H1 (cell line): ENCODE measurements at regions not wholly inside any gene's neighbourhood (a gene's known extent, or its start where the extent isn't known, plus 50 kb on each side); places are given as distances from the start of the nearest gene placed in this dataset.

Experiments used
- CTCF ChIA-PET: fragments of 300-600 bp; sonication (Branson Sonifier 250); formaldehyde crosslinking; loops from one replicate; lab custom pipeline; 2021; ENCODE audit not compliant: partially characterized antibody; lab: Charles Lee
- POLR2A ChIA-PET: fragments of 300-600 bp; sonication (Branson Sonifier 250); formaldehyde crosslinking; loops from one replicate; lab custom pipeline; 2021; ENCODE audit warnings: inconsistent platforms; ENCODE audit not compliant: partially characterized antibody; lab: Charles Lee
- DNase-seq, 2 experiments: peaks; one replicate each; pipeline versions ENCODE4 v3.0.0 to v3.0.0-alpha.2; 2010 to 2022; ENCODE audit warnings: low spot score in 2 of 2, low read depth in 1 of 2, mixed read lengths in 1 of 2
- FAIRE-seq: peaks from 2 replicates; lab custom pipeline; 2011; peaks lifted over from hg19 to GRCh38; lab: Jason Lieb, UNC
- H2AFZ ChIP-seq: 2 replicates; pipeline ENCODE4 v1.8.1; 2012; ENCODE audit warnings: low read length, inconsistent platforms
- H2AK5ac ChIP-seq: 2 replicates; pipeline ENCODE4 v1.6.1; 2013; ENCODE audit warnings: low read depth, low read length
- H2BK120ac ChIP-seq: replicated peaks from 2 replicates; pipeline ENCODE3; 2013; ENCODE audit warnings: low read depth, low read length, inconsistent platforms
- H2BK12ac ChIP-seq: 2 replicates; pipeline ENCODE4 v1.6.1; 2013; ENCODE audit warnings: low read depth, low read length
- H2BK15ac ChIP-seq: 2 replicates; pipeline ENCODE4 v1.6.1; 2013; ENCODE audit warnings: low read length
- H2BK20ac ChIP-seq: 2 replicates; pipeline ENCODE4 v1.6.1; 2013; ENCODE audit warnings: low read length
- H2BK5ac ChIP-seq: 2 replicates; pipeline ENCODE4 v1.6.1; 2013; ENCODE audit warnings: low read depth, low read length
- H3K14ac ChIP-seq: 2 replicates; pipeline ENCODE4 v1.6.1; 2013; ENCODE audit warnings: inconsistent platforms; ENCODE audit not compliant: insufficient read length
- H3K18ac ChIP-seq: 2 replicates; pipeline ENCODE4 v1.6.1; 2013; ENCODE audit warnings: low read length; ENCODE audit errors: extremely low read depth
- H3K23ac ChIP-seq: 2 replicates; pipeline ENCODE4 v1.6.1; 2013; ENCODE audit warnings: inconsistent platforms; ENCODE audit not compliant: insufficient read length
- H3K23me2 ChIP-seq: 2 replicates; pipeline ENCODE4 v1.6.1; 2013; ENCODE audit warnings: low read depth, low read length
- H3K27ac ChIP-seq: 2 replicates; pipeline ENCODE4 v1.6.1; 2011; ENCODE audit warnings: low read depth, low read length, inconsistent platforms
- H3K27me3 ChIP-seq, 4 experiments: replicated peaks in 1 of 4; 1 replicate in 1 of 4; 2 replicates in 3 of 4; pipeline versions ENCODE4 v1.6.1 to v1.8.1; 2011 to 2013; ENCODE audit warnings: low read length in 3 of 4, mild to moderate bottlenecking in 3 of 4, inconsistent platforms in 2 of 4, mixed read lengths in 2 of 4, moderate library complexity in 1 of 4; ENCODE audit not compliant: control insufficient read depth in 3 of 4, insufficient read depth in 3 of 4; ENCODE audit errors: extremely low read depth in 1 of 4
- H3K36me3 ChIP-seq, 4 experiments: 2 replicates each; pipeline versions ENCODE4 v1.6.1 to v1.8.1; 2011 to 2013; ENCODE audit warnings: mild to moderate bottlenecking in 4 of 4, low read length in 3 of 4, moderate library complexity in 2 of 4, control low read depth in 1 of 4, inconsistent platforms in 1 of 4; ENCODE audit not compliant: insufficient read depth in 4 of 4, control insufficient read depth in 2 of 4
- H3K4ac ChIP-seq: replicated peaks from 2 replicates; pipeline ENCODE3; 2013; ENCODE audit warnings: low read length, low read depth, mixed read lengths, inconsistent platforms; ENCODE audit not compliant: insufficient read length
- H3K4me1 ChIP-seq, 4 experiments: replicated peaks in 1 of 4; 1 replicate in 1 of 4; 2 replicates in 3 of 4; pipeline versions ENCODE4 v1.6.1 to v1.8.1; 2011 to 2013; ENCODE audit warnings: low read length in 3 of 4, inconsistent platforms in 2 of 4, mixed read lengths in 1 of 4; ENCODE audit not compliant: insufficient read depth in 4 of 4, control insufficient read depth in 3 of 4
- H3K4me2 ChIP-seq, 2 experiments: 2 replicates each; pipeline versions ENCODE4 v1.6.1 to v1.8.1; 2011 to 2013; ENCODE audit warnings: low read depth in 2 of 2, low read length in 2 of 2, control low read depth in 1 of 2, inconsistent platforms in 1 of 2, mild to moderate bottlenecking in 1 of 2; ENCODE audit not compliant: insufficient read depth in 1 of 2
- H3K4me3 ChIP-seq, 4 experiments: fragments of 200-600, 300-600 bp in 1 of 4; sonication (generic), shearing (Covaris generic), sonication (Bioruptor Twin) in 1 of 4; 2 replicates each; pipeline versions ENCODE4 v1.5.1 to v1.8.1; 2011 to 2016; ENCODE audit warnings: low read length in 4 of 4, low read depth in 3 of 4, control low read depth in 2 of 4, inconsistent platforms in 2 of 4, mild to moderate bottlenecking in 2 of 4, mixed read lengths in 1 of 4, moderate library complexity in 1 of 4; ENCODE audit not compliant: insufficient read depth in 2 of 4; ENCODE audit errors: extremely low read depth in 1 of 4
- H3K56ac ChIP-seq: replicated peaks from 2 replicates; pipeline ENCODE3; 2013; ENCODE audit warnings: low read depth, mild to moderate bottlenecking, mixed read lengths, low read length, inconsistent platforms; ENCODE audit not compliant: insufficient read length
- H3K79me1 ChIP-seq: 2 replicates; pipeline ENCODE4 v1.6.1; 2013; ENCODE audit warnings: low read depth, low read length, control low read depth
- H3K79me2 ChIP-seq, 2 experiments: 2 replicates each; pipeline versions ENCODE4 v1.6.1 to v1.8.1; 2012 to 2013; ENCODE audit warnings: low read length in 2 of 2, mild to moderate bottlenecking in 2 of 2, inconsistent platforms in 1 of 2; ENCODE audit not compliant: insufficient read depth in 2 of 2, control insufficient read depth in 1 of 2
- H3K9ac ChIP-seq, 4 experiments: replicated peaks in 1 of 4; 1 replicate in 1 of 4; 2 replicates in 3 of 4; pipeline versions ENCODE4 v1.6.1 to v1.8.1; 2011 to 2013; ENCODE audit warnings: low read depth in 3 of 4, low read length in 3 of 4, control low read depth in 2 of 4, mild to moderate bottlenecking in 2 of 4, moderate library complexity in 2 of 4, inconsistent platforms in 1 of 4; ENCODE audit errors: extremely low read depth in 1 of 4
- H3K9me3 ChIP-seq, 2 experiments: 2 replicates each; pipeline versions ENCODE4 v1.6.1 to v1.8.1; 2012 to 2013; ENCODE audit warnings: mild to moderate bottlenecking in 2 of 2, moderate library complexity in 2 of 2, control low read depth in 1 of 2, inconsistent platforms in 1 of 2, low read depth in 1 of 2, low read length in 1 of 2, mixed read lengths in 1 of 2; ENCODE audit not compliant: insufficient read depth in 2 of 2
- H4K20me1 ChIP-seq, 2 experiments: replicated peaks in 1 of 2; 2 replicates each; pipeline versions ENCODE3 to v1.8.1; 2011 to 2013; ENCODE audit warnings: inconsistent platforms in 2 of 2, low read length in 2 of 2, mild to moderate bottlenecking in 1 of 2; ENCODE audit not compliant: insufficient read depth in 2 of 2, control insufficient read depth in 1 of 2
- H4K5ac ChIP-seq: 2 replicates; pipeline ENCODE4 v1.6.1; 2013; ENCODE audit warnings: low read length, low read depth, mixed read lengths, inconsistent platforms; ENCODE audit not compliant: insufficient read length
- H4K8ac ChIP-seq: 2 replicates; pipeline ENCODE4 v1.8.0; 2013; ENCODE audit warnings: mild to moderate bottlenecking, moderate library complexity, low read length, inconsistent platforms; ENCODE audit not compliant: insufficient read depth; ENCODE audit errors: extremely low read depth
- H4K91ac ChIP-seq: replicated peaks from 2 replicates; pipeline ENCODE3; 2013; ENCODE audit warnings: low read length, mixed read lengths, inconsistent platforms; ENCODE audit not compliant: insufficient read length
- ASH2L ChIP-seq: fragments of 200-600, 300-600 bp; sonication (generic); IDR thresholded peaks from one replicate; pipeline ENCODE4 v1.7.1; 2017; ENCODE audit warnings: low read length
- BCL11A ChIP-seq, 2 experiments: IDR thresholded peaks; one replicate each; pipeline ENCODE4 v1.6.1; 2011; ENCODE audit warnings: low read depth in 2 of 2, low read length in 2 of 2, mild to moderate bottlenecking in 2 of 2
- BRCA1 ChIP-seq: IDR thresholded peaks from 2 replicates; pipeline ENCODE4 v1.6.1; 2012; ENCODE audit warnings: low read depth, low read length, improper control_type of control experiment
- CHD1 ChIP-seq: IDR thresholded peaks from 2 replicates; pipeline ENCODE4 v1.6.1; 2012; ENCODE audit warnings: low read depth, low read length, improper control_type of control experiment
- JUND ChIP-seq: IDR thresholded peaks from 2 replicates; pipeline ENCODE4 v1.6.1; 2011; ENCODE audit warnings: mild to moderate bottlenecking, improper control_type of control experiment, low read length
- KDM4A ChIP-seq: IDR thresholded peaks from one replicate; pipeline ENCODE4 v1.7.1; 2012; ENCODE audit warnings: low read depth, mild to moderate bottlenecking, moderate library complexity, low read length, inconsistent platforms; ENCODE audit not compliant: severe bottlenecking
- SIN3A ChIP-seq, 2 experiments: IDR thresholded peaks in 1 of 2; conservative IDR thresholded peaks in 1 of 2; 2 replicates each; pipeline ENCODE4 v1.6.1; 2011 to 2012; ENCODE audit warnings: low read length in 2 of 2, improper control_type of control experiment in 1 of 2, low read depth in 1 of 2, mild to moderate bottlenecking in 1 of 2
- SP4 ChIP-seq: IDR thresholded peaks from 2 replicates; pipeline ENCODE4 v1.6.1; 2012; ENCODE audit warnings: low read length, inconsistent platforms
- WGBS, 2 experiments: shearing (Covaris generic) in 1 of 2; methylation state at CpG; one replicate each; pipeline versions ENCODE4 v1.1.6 to v1.1.7; 2013 to 2015; ENCODE audit warnings: low lambda C conversion rate in 2 of 2, mixed read lengths in 2 of 2, inconsistent platforms in 1 of 2, low coverage in 1 of 2, missing lambda C conversion rate in 1 of 2; ENCODE audit not compliant: insufficient replicate concordance in 2 of 2, insufficient coverage in 1 of 2, insufficient read length in 1 of 2; ENCODE audit errors: extremely low coverage in 1 of 2, missing lambda C conversion rate in 1 of 2; 5-methylcytosine and 5-hydroxymethylcytosine counted together

GRCh38 chr4:116913451-116913850 is 171.9 kb downstream of the TRAM1L1 start:
- H3K18ac ChIP-seq, result no peak overlapping the region
- H4K91ac ChIP-seq, result no peak overlapping the region
- no peak overlapping the region for H4K8ac ChIP-seq
- no peak overlapping the region for H2BK5ac ChIP-seq
- TF ChIP-seq SP4 (no peak), SIN3A (conservative IDR thresholded peaks at IDR 0.05 in 1 of 2, IDR thresholded peaks at IDR 0.05 in 1 of 2; ENCODE audit: low read depth in 1 of 2, low read length in 2 of 2) (no peak), BRCA1 (no peak), KDM4A (no peak), JUND (no peak), BCL11A (IDR thresholded peaks at IDR 0.05; ENCODE audit: low read depth in 2 of 2, low read length in 2 of 2) (no peak), ASH2L (no peak), CHD1 (no peak)
- no peaks in the 10 kb centered on the region for H3K79me2 ChIP-seq
- no peak for DNase-seq
- no peak overlapping the region for H3K56ac ChIP-seq
- no peak overlapping the region for H2AK5ac ChIP-seq
- no peak overlapping the region for H3K23ac ChIP-seq
- POLR2A ChIA-PET, result no interaction called here
- no peak overlapping the region for H3K4ac ChIP-seq
- H3K4me1 ChIP-seq, result no peaks in the 10 kb centered on the region
- H3K27ac ChIP-seq, result no peak overlapping the region
- H3K79me1 ChIP-seq, result no peaks in the 10 kb centered on the region
- H4K5ac ChIP-seq, result no peak overlapping the region
- no peak for FAIRE-seq
- H3K27me3 ChIP-seq, result no peaks in the 10 kb centered on the region
- 90% methylated on average over 1 of the region's 1 CpG; no CpG with 5 or more reads in 1 of the 2 experiments for WGBS, 2 experiments
- no peaks in the 10 kb centered on the region for H3K23me2 ChIP-seq
- H2BK20ac ChIP-seq, result no peak overlapping the region
- H3K4me2 ChIP-seq, result no peak overlapping the region
- H3K36me3 ChIP-seq, result no peaks in the 10 kb centered on the region
- no peaks in the 10 kb centered on the region for H3K9me3 ChIP-seq
- no peak overlapping the region for H2BK120ac ChIP-seq
- H4K20me1 ChIP-seq, result no peaks in the 10 kb centered on the region
- H2BK12ac ChIP-seq, result no peak overlapping the region
- no peak overlapping the region for H3K4me3 ChIP-seq
- no peak overlapping the region for H2AFZ ChIP-seq
- no peak overlapping the region for H3K14ac ChIP-seq
- CTCF ChIA-PET, result no interaction called here
- no peak overlapping the region for H3K9ac ChIP-seq
- no peak overlapping the region for H2BK15ac ChIP-seq
